ENCODE measurements at regions not wholly inside any gene's neighbourhood (a gene's known extent, or its start where the extent isn't known, plus 50 kb on each side); places are given as distances from the start of the nearest gene placed in this dataset.

GRCh38 chr6:44617416-44617815, 229.9 kb downstream of the CDC5L start:
- DNase-seq (ENCODE audit: low read depth) = no peak
- TF ChIP-seq POLR2A (IDR thresholded peaks at IDR 0.05; ENCODE audit: extremely low read depth, insufficient read length) = no peak
- TF ChIP-seq CTCF (IDR thresholded peaks at IDR 0.05; ENCODE audit: low read depth, low read length) = no peak
- no peak for TF ChIP-seq MYC (IDR thresholded peaks at IDR 0.05; ENCODE audit: low read depth, low read length)
- no peak for TF ChIP-seq MAX (IDR thresholded peaks at IDR 0.05; ENCODE audit: low read depth, low read length)
- H3K4me3 ChIP-seq (ENCODE audit: low read depth, low read length) = no peak overlapping the region

GRCh38 chr6:44618371-44618770, 230.9 kb downstream of the CDC5L start:
- TF ChIP-seq MAX (IDR thresholded peaks at IDR 0.05; ENCODE audit: low read depth, low read length) = no peak
- TF ChIP-seq MYC (IDR thresholded peaks at IDR 0.05; ENCODE audit: low read depth, low read length) = no peak
- TF ChIP-seq POLR2A (IDR thresholded peaks at IDR 0.05; ENCODE audit: extremely low read depth, insufficient read length) = no peak
- TF ChIP-seq CTCF (IDR thresholded peaks at IDR 0.05; ENCODE audit: low read depth, low read length) = no peak
- no peak overlapping the region for H3K4me3 ChIP-seq (ENCODE audit: low read depth, low read length)
- no peak for DNase-seq (ENCODE audit: low read depth)

GRCh38 chr6:44620922-44621321, 233.4 kb downstream of the CDC5L start:
- TF ChIP-seq MAX (IDR thresholded peaks at IDR 0.05; ENCODE audit: low read depth, low read length) (no peak), MYC (IDR thresholded peaks at IDR 0.05; ENCODE audit: low read depth, low read length) (no peak), POLR2A (IDR thresholded peaks at IDR 0.05; ENCODE audit: extremely low read depth, insufficient read length) (no peak), CTCF (IDR thresholded peaks at IDR 0.05; ENCODE audit: low read depth, low read length) (no peak)
- DNase-seq (ENCODE audit: low read depth) = no peak
- H3K4me3 ChIP-seq (ENCODE audit: low read depth, low read length) = no peak overlapping the region

- no peak overlapping the region for H3K4me3 ChIP-seq (ENCODE audit: low read depth, low read length)
- DNase-seq (ENCODE audit: low read depth) = no peak
- no peak for TF ChIP-seq MAX (IDR thresholded peaks at IDR 0.05; ENCODE audit: low read depth, low read length)
- no peak for TF ChIP-seq MYC (IDR thresholded peaks at IDR 0.05; ENCODE audit: low read depth, low read length)
- no peak for TF ChIP-seq POLR2A (IDR thresholded peaks at IDR 0.05; ENCODE audit: extremely low read depth, insufficient read length)
- no peak for TF ChIP-seq CTCF (IDR thresholded peaks at IDR 0.05; ENCODE audit: low read depth, low read length)
Measured at GRCh38 chr6:44621846-44622245, 234.3 kb downstream of the CDC5L start.

GRCh38 chr6:44622555-44622954, 235.0 kb downstream of the CDC5L start:
- DNase-seq (ENCODE audit: low read depth) = no peak
- TF ChIP-seq MAX (IDR thresholded peaks at IDR 0.05; ENCODE audit: low read depth, low read length) (no peak), CTCF (IDR thresholded peaks at IDR 0.05; ENCODE audit: low read depth, low read length) (no peak), MYC (IDR thresholded peaks at IDR 0.05; ENCODE audit: low read depth, low read length) (no peak), POLR2A (IDR thresholded peaks at IDR 0.05; ENCODE audit: extremely low read depth, insufficient read length) (no peak)
- H3K4me3 ChIP-seq (ENCODE audit: low read depth, low read length) = no peak overlapping the region

- DNase-seq (ENCODE audit: low read depth) = no peak
- no peak for TF ChIP-seq CTCF (IDR thresholded peaks at IDR 0.05; ENCODE audit: low read depth, low read length)
- TF ChIP-seq POLR2A (IDR thresholded peaks at IDR 0.05; ENCODE audit: extremely low read depth, insufficient read length) = no peak
- TF ChIP-seq MAX (IDR thresholded peaks at IDR 0.05; ENCODE audit: low read depth, low read length) = no peak
- no peak for TF ChIP-seq MYC (IDR thresholded peaks at IDR 0.05; ENCODE audit: low read depth, low read length)
- no peak overlapping the region for H3K4me3 ChIP-seq (ENCODE audit: low read depth, low read length)
Measured at GRCh38 chr6:44622956-44623355, 235.4 kb downstream of the CDC5L start.
